Hindlimb muscle (tissue), 1 donor: ENCODE measurements at regions not wholly inside any gene's neighbourhood (a gene's known extent, or its start where the extent isn't known, plus 50 kb on each side); places are given as distances from the start of the nearest gene placed in this dataset.
"Not testable (repeated sequence)": the region's sequence is repeated elsewhere in the genome, so short reads cannot be mapped to it uniquely, and the experiment has no call there.

Experiments used
- DNase-seq: peaks from one replicate; pipeline ENCODE4 v3.0.0-alpha.2; 2013

DNA sequence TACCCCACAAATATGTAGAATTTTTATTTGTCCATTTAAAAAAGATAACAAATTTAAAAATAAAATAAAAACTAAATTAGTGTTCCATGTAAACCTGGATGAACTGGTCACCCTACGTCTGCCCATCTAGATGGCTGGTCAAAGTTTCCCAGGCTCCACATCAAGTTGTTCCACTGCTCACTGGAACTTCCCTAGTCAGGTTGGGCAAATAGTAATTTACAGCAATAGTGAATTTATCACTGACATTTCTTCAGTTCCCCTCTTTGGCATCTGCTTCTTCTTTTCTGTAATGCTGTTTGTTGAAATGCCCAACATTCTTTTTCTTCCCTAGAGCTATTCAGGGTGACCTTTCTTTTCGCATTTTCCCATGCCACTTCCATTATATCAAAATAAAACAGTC is 272.7 kb upstream of the BTG1 start:
- no peak for DNase-seq

DNA sequence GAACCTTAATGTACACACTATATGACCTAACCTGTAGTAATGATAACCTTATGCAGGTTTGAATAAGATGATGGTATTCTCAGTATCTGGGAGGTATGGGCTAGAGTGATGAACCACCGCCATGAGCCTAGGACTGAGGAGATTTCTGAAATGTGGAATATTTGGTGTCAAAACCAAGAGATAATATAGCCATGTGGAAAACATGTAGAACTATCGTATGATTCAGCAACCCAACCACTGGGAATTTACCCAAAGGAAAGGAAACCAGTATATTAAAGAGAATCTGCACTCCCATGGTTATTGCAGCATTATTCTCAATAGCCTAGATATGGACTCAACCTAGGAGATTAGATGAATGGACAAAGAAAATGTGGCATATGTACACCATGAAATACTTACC is 271.7 kb upstream of the BTG1 start:
- no peak for DNase-seq

DNA sequence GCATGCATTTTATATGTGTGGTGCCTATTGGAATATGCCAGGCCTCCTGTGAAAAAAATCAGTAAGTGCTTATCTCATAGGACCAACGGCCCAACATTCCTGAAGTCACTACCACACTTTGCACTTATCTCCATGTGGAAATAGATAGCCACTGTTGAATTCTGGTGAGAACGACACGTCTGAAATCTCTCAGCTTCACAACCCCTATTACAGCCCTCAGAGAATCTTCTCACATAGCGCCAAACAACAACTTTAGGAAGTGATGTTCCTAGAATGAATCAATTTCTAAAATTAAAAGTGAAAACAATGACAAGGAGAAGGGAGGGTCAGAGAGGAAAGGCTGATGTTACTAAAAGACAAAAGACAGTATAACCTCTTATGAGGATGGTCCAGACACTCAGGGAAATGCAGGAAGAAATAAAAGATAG is 270.8 kb upstream of the BTG1 start:
- no peak for DNase-seq

DNA sequence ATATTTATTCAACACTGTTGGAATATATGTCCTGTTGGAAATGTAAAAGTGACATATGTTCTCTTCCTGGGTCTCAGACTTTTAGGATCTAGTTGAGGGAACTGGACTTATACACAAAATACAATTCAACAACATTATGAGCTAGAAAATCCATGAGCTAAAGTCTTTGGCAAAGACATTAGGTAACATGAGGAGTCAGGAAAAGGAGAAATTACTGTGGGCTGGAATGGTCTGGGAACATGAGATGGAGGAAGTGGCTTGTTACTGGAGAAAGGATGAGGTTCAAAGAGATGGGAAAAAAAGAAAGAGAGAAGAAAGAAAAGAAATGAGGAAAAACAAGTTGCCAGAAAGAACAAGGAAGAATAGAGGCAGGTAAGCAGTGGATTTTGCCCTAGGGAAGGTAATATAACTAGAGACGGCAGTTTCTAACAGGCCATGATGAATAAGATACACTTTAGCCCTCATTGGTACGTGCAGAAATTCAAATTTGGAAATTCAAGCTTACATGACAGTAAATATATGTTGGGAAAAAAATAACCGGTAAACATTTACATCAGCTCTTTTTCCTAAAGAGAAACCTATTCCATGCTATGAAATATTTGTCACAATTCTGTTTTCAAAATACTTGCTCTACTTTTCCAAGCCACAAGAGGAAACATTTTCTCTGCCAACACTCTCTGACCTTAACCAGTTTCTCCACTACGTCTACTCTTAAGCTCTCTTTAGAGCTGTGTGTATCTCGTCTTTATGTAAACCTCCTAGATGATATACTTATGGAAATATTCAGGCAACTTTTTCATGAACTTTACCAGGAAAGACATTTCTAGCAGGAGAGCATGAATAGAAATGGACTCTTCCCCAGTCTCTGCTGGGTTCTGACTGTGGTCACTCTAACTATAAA is 268.8 kb upstream of the BTG1 start:
- DNase-seq: peak; percentile 31

DNA sequence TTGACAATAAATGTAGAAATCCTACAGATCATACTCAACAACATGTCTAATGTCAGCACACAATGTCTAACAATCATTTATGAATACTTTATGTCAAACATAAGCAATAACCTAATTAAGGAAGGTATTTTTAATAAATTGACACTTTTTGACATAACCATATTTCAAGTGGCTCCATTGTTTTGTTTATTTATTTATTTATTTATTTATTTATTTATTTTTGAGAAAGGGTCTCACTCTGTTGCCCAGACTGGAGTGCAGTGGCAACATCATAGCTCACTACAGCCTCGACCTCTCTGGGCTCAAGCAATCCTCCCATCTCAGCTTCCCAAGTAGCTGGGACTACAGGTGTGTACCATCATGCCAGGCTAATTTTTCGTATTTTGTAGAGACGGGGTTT is 267.6 kb upstream of the BTG1 start:
- no peak for DNase-seq

DNA sequence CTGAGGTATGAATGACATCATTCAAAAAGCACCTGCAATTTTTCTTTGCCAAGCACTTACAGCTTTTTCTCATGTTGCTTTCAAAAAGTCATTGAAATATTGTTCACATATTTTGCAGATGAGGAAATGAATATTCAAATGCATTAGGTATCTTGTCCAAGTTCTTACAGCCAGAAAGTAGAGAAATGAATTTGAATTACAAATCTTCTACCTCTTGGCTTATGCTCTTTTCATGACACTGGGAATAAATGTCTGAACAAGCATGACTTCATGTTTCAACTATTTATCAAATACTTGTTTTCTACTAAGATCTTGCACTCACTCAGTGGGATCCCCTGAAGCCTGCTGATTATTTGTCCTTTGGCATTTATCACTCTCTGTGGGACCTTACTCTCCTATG is 267.2 kb upstream of the BTG1 start:
- peak; percentile 36 for DNase-seq

DNA sequence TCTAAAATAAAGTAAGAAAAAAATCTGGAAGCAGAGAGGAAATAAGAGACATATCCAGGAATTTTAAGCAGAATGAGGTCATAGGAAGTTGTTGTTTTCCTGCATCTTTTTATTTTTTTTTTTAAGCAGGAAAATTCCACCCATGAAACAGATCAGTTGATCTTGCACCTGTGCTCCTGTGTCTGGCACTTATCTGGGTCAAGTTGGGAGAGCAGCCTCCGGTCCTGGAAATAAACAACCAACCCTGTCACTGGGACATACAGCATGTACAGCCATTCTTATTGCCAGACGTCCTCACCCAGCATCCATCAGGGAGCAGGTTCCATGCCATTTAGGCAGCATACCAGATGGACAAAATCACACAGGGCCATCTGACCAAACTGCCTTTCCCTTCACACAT is 266.0 kb upstream of the BTG1 start:
- DNase-seq: no peak

DNA sequence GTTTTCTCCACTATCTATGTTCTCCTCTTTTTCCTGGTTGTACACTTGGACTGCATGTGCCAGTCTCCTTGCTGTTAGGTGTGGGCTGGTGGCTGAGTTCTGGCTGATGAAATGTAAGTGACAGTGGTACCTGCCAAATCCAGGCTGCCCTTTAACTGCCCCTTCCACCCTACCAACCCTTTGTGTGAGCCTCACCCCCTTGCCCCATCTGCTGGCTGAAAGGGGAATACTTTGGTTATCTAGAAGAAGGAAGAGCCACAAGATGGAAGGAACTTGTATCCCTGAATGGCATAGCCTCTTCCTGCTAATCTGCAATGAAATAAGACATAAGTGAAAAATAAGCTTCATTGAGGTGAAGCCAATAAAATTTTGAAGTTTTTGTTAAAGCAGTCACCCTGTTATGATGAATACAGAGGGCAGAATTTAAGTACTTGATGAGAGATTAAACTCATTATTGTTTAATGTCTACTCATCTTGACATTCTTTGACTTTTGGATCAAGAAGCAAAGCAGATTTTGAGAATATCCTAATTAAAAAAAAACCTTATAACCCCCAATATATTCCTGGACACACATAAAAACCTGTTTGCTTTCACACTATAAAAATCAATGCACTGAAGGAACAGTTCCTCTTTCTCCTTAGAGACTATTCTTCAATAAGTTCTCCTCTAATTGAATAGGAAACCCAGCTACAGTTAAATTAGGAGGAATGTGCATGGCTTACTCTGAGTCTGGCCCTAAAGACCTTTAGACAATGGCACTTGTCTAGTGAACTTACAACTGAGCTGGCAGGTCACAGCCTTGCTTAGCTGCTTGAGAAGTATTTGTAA is 262.6 kb upstream of the BTG1 start:
- DNase-seq: no peak

DNA sequence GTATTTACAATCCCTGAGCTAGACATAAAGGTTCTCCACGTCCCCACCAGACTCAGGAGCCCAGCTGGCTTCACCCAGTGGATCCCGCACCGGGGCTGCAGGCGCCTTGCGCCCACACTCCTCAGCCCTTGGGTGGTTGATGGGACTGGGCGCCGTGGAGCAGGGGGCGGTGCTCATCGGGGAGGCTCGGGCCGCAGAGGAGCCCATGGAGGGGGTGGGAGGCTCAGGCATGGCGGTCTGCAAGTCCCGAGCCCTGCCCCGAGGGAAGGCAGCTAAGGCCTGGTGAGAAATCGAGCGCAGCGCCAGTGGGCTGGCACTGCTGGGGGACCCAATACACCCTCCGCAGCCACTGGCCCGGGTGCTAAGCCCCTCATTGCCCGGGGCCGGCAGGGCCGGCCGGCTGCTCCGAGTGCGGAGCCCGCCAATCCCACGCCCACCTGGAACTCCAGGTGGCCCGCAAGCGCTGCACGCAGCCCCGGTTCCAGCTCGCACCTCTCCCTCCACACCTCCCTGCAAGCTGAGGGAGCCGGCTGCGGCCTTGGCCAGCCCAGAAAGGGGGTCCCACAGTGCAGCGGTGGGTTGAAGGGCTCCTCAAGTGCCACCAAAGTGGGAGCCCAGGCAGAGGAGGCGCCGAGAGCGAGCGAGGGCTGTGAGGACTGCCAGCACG is 260.9 kb upstream of the BTG1 start:
- not testable (repeated sequence) for DNase-seq

DNA sequence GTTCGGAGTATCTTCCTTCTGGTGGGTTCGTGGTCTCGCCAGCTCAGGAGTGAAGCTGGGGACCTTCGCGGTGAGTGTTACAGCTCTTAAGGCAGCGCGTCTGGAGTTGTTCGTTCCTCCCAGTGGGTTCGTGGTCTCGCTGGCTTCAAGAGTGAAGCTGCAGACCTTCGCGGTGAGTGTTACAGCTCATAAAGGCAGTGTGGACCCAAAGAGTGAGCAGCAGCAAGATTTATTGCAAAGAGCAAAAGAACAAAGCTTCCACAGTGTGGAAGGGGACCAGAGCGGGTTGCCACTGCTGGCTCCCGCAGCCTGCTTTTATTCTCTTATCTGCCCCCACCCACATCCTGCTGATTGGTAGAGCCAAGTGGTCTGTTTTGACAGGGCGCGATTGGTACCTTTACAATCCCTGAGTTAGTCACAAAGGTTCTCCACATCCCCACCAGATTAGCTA is 260.2 kb upstream of the BTG1 start:
- not testable (repeated sequence) for DNase-seq

DNA sequence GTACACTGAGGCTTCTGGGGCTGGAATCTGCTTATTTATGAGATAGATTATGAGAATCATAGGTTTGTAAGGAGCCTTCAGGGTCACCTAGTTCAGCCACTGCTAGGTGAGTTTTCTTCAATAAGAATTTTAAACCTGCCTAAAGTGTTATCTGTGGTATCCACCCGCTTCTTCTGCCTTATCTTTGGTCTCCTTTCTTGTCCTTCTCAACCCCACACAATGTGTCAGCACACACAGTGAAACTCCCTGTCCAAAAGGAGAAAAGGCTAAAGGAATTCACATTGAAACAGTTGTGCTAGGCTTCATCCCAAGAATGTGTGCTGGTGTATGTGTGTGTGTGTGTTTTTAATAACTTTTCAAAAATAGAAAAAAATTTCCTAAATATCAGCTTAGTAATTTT is 259.3 kb upstream of the BTG1 start:
- no peak for DNase-seq

DNA sequence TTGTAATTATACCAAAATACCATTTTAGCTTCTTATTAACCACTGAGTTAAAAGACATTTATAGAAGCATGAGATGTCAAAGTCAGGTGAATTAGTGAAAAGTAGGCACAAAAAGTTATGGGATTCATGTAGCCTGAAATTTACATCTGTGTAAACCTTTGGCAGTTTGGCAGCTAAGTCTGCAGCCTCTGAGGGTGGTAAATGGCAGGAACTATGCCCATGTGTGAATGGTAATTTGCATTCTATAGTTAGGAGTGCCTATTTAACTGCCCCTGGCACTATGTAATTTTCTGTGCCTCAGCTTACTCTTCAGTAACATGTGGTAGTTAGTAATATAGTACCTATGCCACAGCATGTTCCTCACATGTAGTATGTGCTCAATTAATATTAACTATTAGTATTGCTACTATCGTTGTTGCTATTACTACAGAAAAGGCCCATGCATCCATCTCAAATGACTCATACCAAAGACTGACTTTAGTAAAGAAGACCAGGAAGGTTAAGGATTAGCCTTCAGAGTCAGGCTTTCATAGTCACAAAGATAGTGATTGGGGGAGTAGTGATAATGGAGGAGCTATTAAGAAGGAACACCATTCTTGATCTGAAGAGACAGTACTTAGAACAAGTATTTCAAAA is 258.7 kb upstream of the BTG1 start:
- DNase-seq: no peak

DNA sequence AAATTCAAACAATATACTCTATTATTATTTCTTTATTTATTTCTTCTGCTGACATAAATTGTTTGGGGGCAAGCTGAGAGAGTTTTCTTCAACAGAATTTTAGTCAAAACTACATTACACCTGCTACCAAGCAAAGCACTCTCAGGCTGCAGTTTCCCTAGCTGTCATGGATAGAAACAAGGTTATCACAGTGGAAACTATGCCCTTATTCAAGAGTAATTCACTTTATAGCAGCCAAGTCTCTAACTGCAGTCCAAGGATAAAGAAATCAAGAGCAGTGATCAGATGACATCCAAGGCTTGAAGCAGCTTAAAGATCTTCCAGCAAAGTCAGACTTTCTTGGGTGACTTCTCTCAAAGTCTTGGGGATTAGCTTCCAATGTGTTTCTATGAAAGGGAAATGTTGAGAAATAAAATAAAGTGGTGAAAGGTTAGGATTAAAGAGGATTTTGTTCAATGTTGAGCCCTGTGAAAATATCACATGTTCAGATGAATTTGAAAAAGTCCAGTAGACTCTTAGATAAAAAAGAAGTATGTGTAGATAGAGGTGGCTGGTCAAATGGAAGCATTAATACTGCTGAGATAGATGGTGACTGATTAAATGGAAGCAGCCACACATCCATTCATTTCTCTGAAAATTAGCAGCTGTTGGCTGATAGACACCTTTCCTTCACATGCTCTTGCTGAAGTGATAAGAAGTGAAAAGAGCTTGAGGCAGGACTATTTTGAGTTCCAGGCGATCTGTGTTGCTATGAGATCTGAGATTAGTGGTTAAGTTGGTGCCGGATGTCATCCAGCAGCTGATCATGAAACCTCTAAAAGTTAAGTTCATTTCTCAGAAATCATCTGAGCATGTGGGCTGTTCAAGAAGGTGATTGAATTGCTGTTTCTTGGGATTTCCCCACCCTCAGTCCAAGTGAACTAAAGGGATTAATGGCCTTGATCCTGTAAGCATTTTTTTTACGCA is 257.8 kb upstream of the BTG1 start:
- no peak for DNase-seq

DNA sequence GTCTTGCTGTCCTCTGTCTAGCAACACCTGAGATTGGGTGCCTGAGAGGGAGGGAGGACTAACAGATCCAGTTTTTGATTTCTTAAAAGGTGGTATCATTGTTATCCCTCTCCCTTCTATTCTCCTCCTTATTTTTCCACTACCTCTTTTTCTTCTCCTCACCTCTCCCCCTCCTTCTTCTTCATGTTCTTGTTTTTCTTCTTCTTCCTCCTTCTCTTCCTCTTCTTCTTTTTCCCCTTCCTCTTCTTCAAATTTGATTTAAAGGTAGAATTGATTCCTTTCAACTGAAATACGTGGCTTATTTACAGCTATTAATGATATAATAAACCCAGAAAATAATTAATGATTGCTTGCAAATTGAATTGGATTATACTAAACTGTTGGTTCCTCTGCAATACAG is 256.8 kb upstream of the BTG1 start:
- no peak for DNase-seq

DNA sequence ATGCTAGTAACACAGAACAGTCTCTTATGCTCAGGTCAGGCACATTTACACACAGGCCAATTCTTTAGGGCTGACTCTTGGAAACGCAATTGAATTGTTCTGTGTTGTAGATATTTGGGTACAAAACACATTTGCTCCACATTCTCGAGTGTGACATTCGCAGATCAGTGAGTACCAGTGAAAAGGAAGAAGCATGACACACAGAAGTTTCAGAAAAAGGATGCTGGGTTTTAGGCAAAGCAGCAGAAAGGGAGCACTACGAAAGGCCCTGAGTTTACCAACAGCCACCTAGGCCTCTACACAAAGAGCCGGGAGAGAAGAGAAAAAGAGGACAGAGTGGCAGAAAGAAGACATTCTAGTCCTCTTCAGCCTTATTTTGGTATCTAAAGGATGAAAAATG is 254.4 kb upstream of the BTG1 start:
- no peak for DNase-seq

DNA sequence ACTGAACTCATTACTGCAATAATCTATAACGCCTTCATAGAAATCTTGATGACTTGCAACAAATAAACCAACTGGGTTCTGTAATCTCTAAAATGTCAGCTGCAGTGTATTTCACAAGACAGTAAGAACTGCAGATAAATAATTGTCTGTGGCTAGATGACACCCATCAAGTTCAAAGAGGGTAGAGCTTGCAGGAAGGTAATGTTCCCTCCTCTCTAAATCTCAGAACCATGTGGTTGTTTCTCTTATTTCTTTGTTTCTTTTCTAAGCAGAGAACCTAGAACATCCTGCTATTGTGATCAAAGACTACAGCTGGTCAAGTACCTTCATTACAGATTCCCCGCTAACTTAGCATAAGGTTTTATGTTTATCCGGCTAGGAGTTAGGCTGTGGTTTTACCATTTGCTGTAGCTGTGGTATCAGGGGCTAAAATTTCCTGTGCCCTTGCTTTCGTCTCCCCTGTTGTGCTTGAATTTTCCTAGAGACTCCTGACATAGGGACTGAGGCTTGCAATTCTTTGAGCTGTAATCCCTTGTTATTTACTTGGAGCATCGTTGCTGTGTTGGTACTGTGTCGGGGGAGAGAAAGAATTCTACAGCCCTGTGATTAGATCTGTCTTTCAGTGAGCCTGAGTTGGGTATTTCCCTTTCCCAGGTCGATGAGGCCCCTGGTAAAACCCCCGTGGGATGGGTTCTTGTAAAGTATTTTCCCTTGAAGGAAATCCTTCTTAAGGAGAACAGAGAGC is 253.1 kb upstream of the BTG1 start:
- DNase-seq: no peak

DNA sequence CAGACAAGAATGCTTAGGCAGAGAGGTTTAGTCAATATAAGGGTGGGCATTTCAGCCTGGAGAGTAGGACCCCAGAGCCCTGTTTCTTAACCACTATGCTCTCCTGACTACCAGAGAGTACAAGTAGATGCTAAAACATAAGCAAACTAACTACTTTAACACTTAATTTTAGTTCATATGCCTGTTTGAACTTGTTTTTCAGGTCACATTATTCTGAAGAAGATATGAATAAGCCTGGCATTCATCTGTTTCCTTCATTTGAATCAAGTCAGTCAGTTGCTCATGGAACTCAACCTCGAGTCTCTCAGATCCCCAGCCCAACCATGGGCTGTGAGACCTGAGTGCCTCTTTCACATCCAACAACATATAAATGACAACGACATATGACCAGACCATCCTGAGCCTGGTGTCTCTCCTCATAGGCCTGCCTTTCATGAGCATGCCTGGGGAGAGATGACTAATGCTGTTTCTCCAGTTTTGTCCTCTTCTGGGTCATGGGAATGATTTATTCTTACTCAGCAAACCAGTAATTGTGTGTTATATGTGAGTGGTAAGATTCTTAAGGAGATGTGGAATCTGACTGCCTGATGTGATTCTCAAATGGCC is 251.1 kb upstream of the BTG1 start:
- no peak for DNase-seq

DNA sequence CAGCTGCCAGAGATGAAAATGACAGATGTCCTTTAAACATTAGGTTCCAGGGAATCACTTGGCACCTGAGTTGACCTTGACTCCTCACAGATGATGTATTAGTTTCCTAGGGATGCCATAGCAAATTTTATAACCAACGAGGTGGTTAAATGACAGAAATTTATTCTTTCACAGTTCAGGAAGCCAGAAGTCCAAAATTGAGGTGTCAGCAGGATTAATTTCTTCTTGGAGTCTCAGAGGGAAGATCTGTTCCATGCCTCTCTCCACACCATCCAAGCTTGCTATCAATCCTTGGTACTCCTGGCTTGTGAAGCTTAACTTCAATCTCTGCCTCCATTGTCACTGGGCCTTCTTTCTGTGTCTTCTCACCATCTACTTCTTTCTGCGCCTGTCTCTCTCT is 249.7 kb upstream of the BTG1 start:
- no peak for DNase-seq

DNA sequence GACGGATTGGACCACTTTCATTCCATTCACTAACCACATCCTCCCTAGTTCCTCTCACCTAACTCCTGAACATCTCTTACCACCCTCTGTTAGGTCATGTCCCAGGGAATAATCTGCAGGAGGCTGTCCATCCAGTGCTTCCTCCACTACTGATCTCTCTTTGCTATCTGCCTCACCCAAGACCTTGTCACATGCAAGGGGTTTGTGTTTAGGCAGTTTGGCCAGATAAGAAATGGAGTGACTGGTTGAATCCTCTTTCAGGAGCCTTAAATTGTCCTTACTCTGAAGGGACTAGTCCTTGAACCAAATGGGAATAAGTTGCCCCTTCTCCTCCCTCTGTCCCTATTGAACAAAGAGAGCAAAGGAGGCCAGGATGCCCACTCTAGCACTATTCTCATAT is 249.2 kb upstream of the BTG1 start:
- DNase-seq: no peak

DNA sequence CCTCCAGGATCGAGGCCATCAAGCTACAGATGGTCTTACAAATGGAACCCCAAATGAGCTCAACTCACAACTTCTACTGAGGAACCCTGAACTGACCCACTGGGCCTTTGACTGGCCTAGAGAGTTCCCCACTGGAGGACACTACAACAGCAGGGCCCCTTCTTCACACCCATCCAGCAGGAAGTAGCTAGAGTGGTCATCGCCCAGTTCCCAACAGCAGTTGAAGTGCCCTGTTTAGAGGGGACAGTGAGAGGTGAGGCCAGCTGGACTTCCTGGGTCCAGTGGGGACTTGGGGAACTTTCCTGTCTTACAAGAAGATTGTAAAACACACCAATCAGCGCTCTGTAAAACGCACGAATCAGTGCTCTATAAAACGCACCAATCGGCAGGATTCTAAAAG is 247.9 kb upstream of the BTG1 start:
- no peak for DNase-seq
